ENCODE measurements at regions not wholly inside any gene's neighbourhood (a gene's known extent, or its start where the extent isn't known, plus 50 kb on each side); places are given as distances from the start of the nearest gene placed in this dataset.

DNA sequence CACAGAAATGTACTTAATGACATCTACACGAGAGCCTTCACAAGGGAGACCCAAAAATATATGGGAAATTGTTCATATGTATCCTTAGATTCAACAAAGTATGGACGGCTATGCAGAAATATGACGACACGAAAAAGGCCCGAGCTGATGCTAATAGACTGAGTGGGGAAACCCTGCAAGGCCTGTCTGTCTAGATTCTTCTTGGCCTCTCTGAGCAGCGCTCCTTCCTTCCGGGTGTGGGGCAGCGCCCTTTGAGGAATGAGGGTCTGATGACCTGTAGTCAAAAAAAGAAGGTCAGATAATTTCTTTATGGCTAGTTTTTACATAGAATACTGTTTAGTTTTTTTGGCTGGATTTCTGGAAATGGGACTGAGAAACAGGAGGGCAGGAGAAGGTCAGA lies 192.8 kb upstream of the AKR1E2 start:
- Histone ChIP-seq H3K27me3 (ENCODE audit: insufficient read depth, low read length) (no peaks in the 10 kb centered on the region), H3K9ac (ENCODE audit: low read length) (no peak overlapping the region), H3K9me3 (ENCODE audit: insufficient read depth, low read depth, low read length) (no peaks in the 10 kb centered on the region), H2AFZ (ENCODE audit: low read depth, low read length) (no peak overlapping the region), H3K4me2 (ENCODE audit: low read length) (no peak overlapping the region), H3K36me3 (ENCODE audit: insufficient read depth, low read length) (no peaks in the 10 kb centered on the region), H3K27ac (ENCODE audit: low read depth, low read length) (no peak overlapping the region), H3K4me3 (ENCODE audit: insufficient read depth, low read depth, low read length) (no peak overlapping the region), H4K20me1 (ENCODE audit: insufficient read depth, low read length) (no peaks in the 10 kb centered on the region), H3K79me2 (ENCODE audit: insufficient read depth, low read length) (no peaks in the 10 kb centered on the region), H3K4me1 (ENCODE audit: insufficient read depth, low read length) (no peaks in the 10 kb centered on the region)
- TF ChIP-seq, protein P1, sequence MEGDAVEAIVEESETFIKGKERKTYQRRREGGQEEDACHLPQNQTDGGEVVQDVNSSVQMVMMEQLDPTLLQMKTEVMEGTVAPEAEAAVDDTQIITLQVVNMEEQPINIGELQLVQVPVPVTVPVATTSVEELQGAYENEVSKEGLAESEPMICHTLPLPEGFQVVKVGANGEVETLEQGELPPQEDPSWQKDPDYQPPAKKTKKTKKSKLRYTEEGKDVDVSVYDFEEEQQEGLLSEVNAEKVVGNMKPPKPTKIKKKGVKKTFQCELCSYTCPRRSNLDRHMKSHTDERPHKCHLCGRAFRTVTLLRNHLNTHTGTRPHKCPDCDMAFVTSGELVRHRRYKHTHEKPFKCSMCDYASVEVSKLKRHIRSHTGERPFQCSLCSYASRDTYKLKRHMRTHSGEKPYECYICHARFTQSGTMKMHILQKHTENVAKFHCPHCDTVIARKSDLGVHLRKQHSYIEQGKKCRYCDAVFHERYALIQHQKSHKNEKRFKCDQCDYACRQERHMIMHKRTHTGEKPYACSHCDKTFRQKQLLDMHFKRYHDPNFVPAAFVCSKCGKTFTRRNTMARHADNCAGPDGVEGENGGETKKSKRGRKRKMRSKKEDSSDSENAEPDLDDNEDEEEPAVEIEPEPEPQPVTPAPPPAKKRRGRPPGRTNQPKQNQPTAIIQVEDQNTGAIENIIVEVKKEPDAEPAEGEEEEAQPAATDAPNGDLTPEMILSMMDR (IDR thresholded peaks at IDR 0.05; ENCODE audit: insufficient read depth, low read depth, low read length), result no peak
- TF ChIP-seq EZH2 (IDR thresholded peaks at IDR 0.05; ENCODE audit: insufficient read depth, low read length), result no peak
- DNase-seq (ENCODE audit: low read depth), result no peak
- no peaks in the 10 kb centered on the region for H3K9me3 Mint-ChIP-seq (ENCODE audit: unreplicated experiment)
- H3K27me3 Mint-ChIP-seq (ENCODE audit: low read depth, unreplicated experiment), result no peaks in the 10 kb centered on the region
- FAIRE-seq, result no peak
- no peak overlapping the region for H3K27ac Mint-ChIP-seq (ENCODE audit: unreplicated experiment)
- H3K4me3 Mint-ChIP-seq (ENCODE audit: unreplicated experiment), result no peak overlapping the region
- peaks cover 3% of the 10 kb centered on the region for H3K36me3 Mint-ChIP-seq (ENCODE audit: low read depth, unreplicated experiment)
- no peaks in the 10 kb centered on the region for H3K4me1 Mint-ChIP-seq (ENCODE audit: low read depth, unreplicated experiment)

DNA sequence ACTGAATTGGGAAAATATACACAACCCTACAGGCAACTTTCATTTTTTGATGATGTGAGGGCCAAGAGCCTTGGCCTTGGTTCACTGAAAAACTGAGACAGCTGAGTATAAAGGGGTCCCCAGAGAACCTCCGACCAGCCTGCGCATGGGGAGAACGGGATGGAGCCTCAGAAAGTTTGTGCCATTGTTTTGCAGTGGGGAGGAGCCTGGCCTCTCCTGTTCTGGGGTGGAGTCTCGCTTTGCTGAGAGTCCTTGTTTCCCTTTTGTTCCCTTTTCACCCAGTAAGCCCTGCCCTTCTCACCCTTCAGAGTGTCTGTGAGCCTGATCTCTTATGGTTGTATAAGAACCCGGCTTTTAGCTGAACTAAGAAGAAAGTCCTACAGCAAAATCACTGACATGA lies 193.2 kb upstream of the AKR1E2 start:
- H3K27ac Mint-ChIP-seq (ENCODE audit: unreplicated experiment), result no peak overlapping the region
- Histone ChIP-seq H3K9me3 (ENCODE audit: insufficient read depth, low read depth, low read length) (no peaks in the 10 kb centered on the region), H4K20me1 (ENCODE audit: insufficient read depth, low read length) (no peaks in the 10 kb centered on the region)

DNA sequence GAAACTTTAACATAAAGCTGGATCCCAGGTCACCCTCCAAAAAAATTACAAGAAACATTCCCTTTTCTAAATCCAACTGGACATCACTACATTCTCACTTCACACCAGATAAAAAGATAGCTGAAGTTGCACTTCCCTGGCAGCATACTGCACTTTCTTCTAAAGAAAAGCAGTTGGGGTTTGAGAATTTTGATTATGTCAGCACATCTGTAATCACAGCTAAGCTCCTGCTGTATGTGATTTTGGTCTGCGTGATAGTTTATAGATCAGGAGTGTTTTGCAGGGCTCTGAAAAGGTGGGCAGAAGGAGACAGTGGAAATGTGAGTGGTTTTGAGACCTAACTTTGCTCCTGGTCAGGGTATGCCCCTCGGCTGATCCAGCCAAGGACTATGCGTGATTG lies 199.1 kb upstream of the AKR1E2 start:
- H3K27ac Mint-ChIP-seq (ENCODE audit: unreplicated experiment), result no peak overlapping the region

More for the DNA sequence above, 193.2 kb upstream of the AKR1E2 start:
- no peak for DNase-seq (ENCODE audit: low read depth)
- H3K9ac ChIP-seq (ENCODE audit: low read length), result no peak overlapping the region
- H3K27me3 ChIP-seq (ENCODE audit: insufficient read depth, low read length), result no peaks in the 10 kb centered on the region
- no peaks in the 10 kb centered on the region for H3K79me2 ChIP-seq (ENCODE audit: insufficient read depth, low read length)
- H3K36me3 Mint-ChIP-seq (ENCODE audit: low read depth, unreplicated experiment), result peaks cover 3% of the 10 kb centered on the region
- FAIRE-seq, result no peak
- peaks cover under 1% of the 10 kb centered on the region for H3K9me3 Mint-ChIP-seq (ENCODE audit: unreplicated experiment)
- H3K4me2 ChIP-seq (ENCODE audit: low read length), result no peak overlapping the region
- H3K4me1 ChIP-seq (ENCODE audit: insufficient read depth, low read length), result no peaks in the 10 kb centered on the region
- H3K4me3 Mint-ChIP-seq (ENCODE audit: unreplicated experiment), result no peak overlapping the region
- no peak for TF ChIP-seq EZH2 (IDR thresholded peaks at IDR 0.05; ENCODE audit: insufficient read depth, low read length)
- TF ChIP-seq, protein P1 (IDR thresholded peaks at IDR 0.05; ENCODE audit: insufficient read depth, low read depth, low read length), result no peak
- H3K27me3 Mint-ChIP-seq (ENCODE audit: low read depth, unreplicated experiment), result no peaks in the 10 kb centered on the region
- H3K27ac ChIP-seq (ENCODE audit: low read depth, low read length), result no peak overlapping the region
- H3K36me3 ChIP-seq (ENCODE audit: insufficient read depth, low read length), result no peaks in the 10 kb centered on the region
- no peak overlapping the region for H3K4me3 ChIP-seq (ENCODE audit: insufficient read depth, low read depth, low read length)
- H2AFZ ChIP-seq (ENCODE audit: low read depth, low read length), result no peak overlapping the region
- H3K4me1 Mint-ChIP-seq (ENCODE audit: low read depth, unreplicated experiment), result no peaks in the 10 kb centered on the region

More for the DNA sequence above, 199.1 kb upstream of the AKR1E2 start:
- TF ChIP-seq, protein P1 (IDR thresholded peaks at IDR 0.05; ENCODE audit: insufficient read depth, low read depth, low read length), result no peak
- TF ChIP-seq EZH2 (IDR thresholded peaks at IDR 0.05; ENCODE audit: insufficient read depth, low read length), result no peak
- FAIRE-seq (no peak), DNase-seq (ENCODE audit: low read depth) (no peak)
- H3K27ac ChIP-seq (ENCODE audit: low read depth, low read length), result no peak overlapping the region
- Mint-ChIP-seq H3K4me1 (ENCODE audit: low read depth, unreplicated experiment) (peaks cover 7% of the 10 kb centered on the region), H3K36me3 (ENCODE audit: low read depth, unreplicated experiment) (peaks cover 2% of the 10 kb centered on the region), H3K4me3 (ENCODE audit: unreplicated experiment) (no peak overlapping the region), H3K9me3 (ENCODE audit: unreplicated experiment) (peaks cover 7% of the 10 kb centered on the region), H3K27me3 (ENCODE audit: low read depth, unreplicated experiment) (no peaks in the 10 kb centered on the region)
- H3K36me3 ChIP-seq (ENCODE audit: insufficient read depth, low read length), result no peaks in the 10 kb centered on the region
- no peaks in the 10 kb centered on the region for H3K27me3 ChIP-seq (ENCODE audit: insufficient read depth, low read length)
- H3K79me2 ChIP-seq (ENCODE audit: insufficient read depth, low read length), result no peaks in the 10 kb centered on the region
- no peak overlapping the region for H3K9ac ChIP-seq (ENCODE audit: low read length)
- no peak overlapping the region for H2AFZ ChIP-seq (ENCODE audit: low read depth, low read length)
- no peaks in the 10 kb centered on the region for H3K4me1 ChIP-seq (ENCODE audit: insufficient read depth, low read length)
- H3K4me3 ChIP-seq (ENCODE audit: insufficient read depth, low read depth, low read length), result no peak overlapping the region
- H4K20me1 ChIP-seq (ENCODE audit: insufficient read depth, low read length), result no peaks in the 10 kb centered on the region
- H3K9me3 ChIP-seq (ENCODE audit: insufficient read depth, low read depth, low read length), result no peaks in the 10 kb centered on the region
- no peak overlapping the region for H3K4me2 ChIP-seq (ENCODE audit: low read length)
